ENCODE measurements at regions not wholly inside any gene's neighbourhood (a gene's known extent, or its start where the extent isn't known, plus 50 kb on each side); places are given as distances from the start of the nearest gene placed in this dataset.

DNA sequence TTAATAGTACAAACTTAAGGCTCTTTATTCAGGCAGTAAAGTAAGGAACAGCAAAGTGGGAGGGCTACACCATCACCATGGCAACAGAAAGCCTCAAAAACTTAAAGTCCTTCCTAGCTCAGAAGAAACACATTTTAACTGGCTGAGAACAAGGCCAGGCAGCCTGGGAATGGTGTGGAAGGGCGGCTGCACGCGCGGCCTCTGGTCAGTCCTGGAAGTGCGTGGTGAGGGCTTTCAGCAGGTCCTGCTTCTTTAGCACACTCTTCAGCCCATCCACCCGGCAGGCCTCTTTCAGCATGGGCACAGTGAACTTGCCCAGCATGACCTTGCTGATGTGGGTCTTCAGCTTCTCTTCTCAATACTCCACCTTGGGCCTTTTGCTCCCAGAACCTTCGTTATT is 133.0 kb downstream of the CYP26A1 start:
- TF ChIP-seq, protein P1, sequence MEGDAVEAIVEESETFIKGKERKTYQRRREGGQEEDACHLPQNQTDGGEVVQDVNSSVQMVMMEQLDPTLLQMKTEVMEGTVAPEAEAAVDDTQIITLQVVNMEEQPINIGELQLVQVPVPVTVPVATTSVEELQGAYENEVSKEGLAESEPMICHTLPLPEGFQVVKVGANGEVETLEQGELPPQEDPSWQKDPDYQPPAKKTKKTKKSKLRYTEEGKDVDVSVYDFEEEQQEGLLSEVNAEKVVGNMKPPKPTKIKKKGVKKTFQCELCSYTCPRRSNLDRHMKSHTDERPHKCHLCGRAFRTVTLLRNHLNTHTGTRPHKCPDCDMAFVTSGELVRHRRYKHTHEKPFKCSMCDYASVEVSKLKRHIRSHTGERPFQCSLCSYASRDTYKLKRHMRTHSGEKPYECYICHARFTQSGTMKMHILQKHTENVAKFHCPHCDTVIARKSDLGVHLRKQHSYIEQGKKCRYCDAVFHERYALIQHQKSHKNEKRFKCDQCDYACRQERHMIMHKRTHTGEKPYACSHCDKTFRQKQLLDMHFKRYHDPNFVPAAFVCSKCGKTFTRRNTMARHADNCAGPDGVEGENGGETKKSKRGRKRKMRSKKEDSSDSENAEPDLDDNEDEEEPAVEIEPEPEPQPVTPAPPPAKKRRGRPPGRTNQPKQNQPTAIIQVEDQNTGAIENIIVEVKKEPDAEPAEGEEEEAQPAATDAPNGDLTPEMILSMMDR (conservative IDR thresholded peaks at IDR 0.05; ENCODE audit: low read length) = no peak
- TF ChIP-seq EZH2phosphoT487 (IDR thresholded peaks at IDR 0.05; ENCODE audit: borderline replicate concordance, low read depth, low read length) = no peak

All from OCI-LY7 (cell line).